Smooth muscle cell (in vitro differentiated cells): ENCODE measurements at regions not wholly inside any gene's neighbourhood (a gene's known extent, or its start where the extent isn't known, plus 50 kb on each side); places are given as distances from the start of the nearest gene placed in this dataset.

Experiments
- DNase-seq: peaks from one replicate; lab custom pipeline; 2025; ENCODE audit not compliant: unreplicated experiment; lab: John Stamatoyannopoulos, UW
- H2AFZ ChIP-seq: fragments of 200-600 bp; sonication (generic); 2 replicates; pipeline ENCODE4 v1.6.0; 2016; ENCODE audit warnings: antibody characterized with exemption, low read depth, mild to moderate bottlenecking
- H3F3A ChIP-seq: fragments of 200-600 bp; sonication (generic); 2 replicates; pipeline ENCODE4 v1.6.0; 2017; ENCODE audit warnings: antibody characterized with exemption, low read depth
- H3K27ac ChIP-seq: fragments of 200-600 bp; sonication (generic); 2 replicates; pipeline ENCODE4 v1.5.1; 2016; ENCODE audit warnings: low read depth, mild to moderate bottlenecking
- H3K27me3 ChIP-seq: fragments of 200-600 bp; sonication (generic); 2 replicates; pipeline ENCODE4 v1.6.1; 2016; ENCODE audit warnings: low read depth, mild to moderate bottlenecking
- H3K36me3 ChIP-seq: fragments of 200-600 bp; sonication (generic); 2 replicates; pipeline ENCODE4 v1.5.1; 2016; ENCODE audit warnings: low read depth
- H3K4me1 ChIP-seq: fragments of 200-600 bp; sonication (generic); 2 replicates; pipeline ENCODE4 v1.5.1; 2016; ENCODE audit warnings: low read depth
- H3K4me2 ChIP-seq: fragments of 200-600 bp; sonication (generic); 2 replicates; pipeline ENCODE4 v1.6.0; 2016; ENCODE audit warnings: mild to moderate bottlenecking
- H3K4me3 ChIP-seq: fragments of 200-600 bp; sonication (generic); 2 replicates; pipeline ENCODE4 v1.5.1; 2016; ENCODE audit warnings: mild to moderate bottlenecking
- H3K79me2 ChIP-seq: fragments of 200-600 bp; sonication (generic); 2 replicates; pipeline ENCODE4 v1.6.0; 2016; ENCODE audit warnings: low read depth, mild to moderate bottlenecking
- H3K9ac ChIP-seq: fragments of 200-600 bp; sonication (generic); 2 replicates; pipeline ENCODE4 v1.6.0; 2016; ENCODE audit warnings: low read depth
- H3K9me3 ChIP-seq: fragments of 200-600 bp; sonication (generic); replicated peaks from 2 replicates; pipeline ENCODE4 v1.5.1; 2016; ENCODE audit warnings: low read depth
- H4K20me1 ChIP-seq: fragments of 200-600 bp; sonication (generic); 2 replicates; pipeline ENCODE4 v1.6.0; 2016; ENCODE audit warnings: low read depth
- CTCF ChIP-seq: fragments of 200-600 bp; sonication (generic); IDR thresholded peaks from 2 replicates; pipeline ENCODE4 v1.5.1; 2017; ENCODE audit warnings: borderline replicate concordance, mild to moderate bottlenecking, antibody characterized with exemption; ENCODE audit not compliant: insufficient read depth, poor library complexity, severe bottlenecking
- WGBS: methylation state at CpG from one replicate; pipeline ENCODE4 v1.1.7; 2016; ENCODE audit warnings: low lambda C conversion rate; 5-methylcytosine and 5-hydroxymethylcytosine counted together

GRCh38 chr3:77814845-77815244, 774.9 kb downstream of the ROBO2 start:
- Histone ChIP-seq H4K20me1 (no peaks in the 10 kb centered on the region), H2AFZ (no peak overlapping the region), H3K36me3 (no peaks in the 10 kb centered on the region), H3K27ac (no peak overlapping the region), H3K4me2 (no peak overlapping the region), H3K9ac (no peak overlapping the region), H3F3A (no peaks in the 10 kb centered on the region), H3K4me3 (no peak overlapping the region), H3K79me2 (no peaks in the 10 kb centered on the region), H3K9me3 (no peaks in the 10 kb centered on the region), H3K4me1 (no peaks in the 10 kb centered on the region), H3K27me3 (no peaks in the 10 kb centered on the region)
- no peak for DNase-seq
- no peak for TF ChIP-seq CTCF

GRCh38 chr3:77815467-77815866, 775.6 kb downstream of the ROBO2 start:
- 87% methylated on average over 2 of the region's 2 CpGs for WGBS
- no peaks in the 10 kb centered on the region for H3K79me2 ChIP-seq
- H3K9ac ChIP-seq, result no peak overlapping the region
- no peaks in the 10 kb centered on the region for H3K9me3 ChIP-seq
- no peak overlapping the region for H3K4me3 ChIP-seq
- no peak for TF ChIP-seq CTCF
- H3F3A ChIP-seq, result no peaks in the 10 kb centered on the region
- H2AFZ ChIP-seq, result no peak overlapping the region
- H3K36me3 ChIP-seq, result no peaks in the 10 kb centered on the region
- no peaks in the 10 kb centered on the region for H3K27me3 ChIP-seq
- no peak for DNase-seq
- H3K4me1 ChIP-seq, result no peaks in the 10 kb centered on the region
- no peaks in the 10 kb centered on the region for H4K20me1 ChIP-seq
- no peak overlapping the region for H3K27ac ChIP-seq
- no peak overlapping the region for H3K4me2 ChIP-seq

- H4K20me1 ChIP-seq, result no peaks in the 10 kb centered on the region
- WGBS, result 85% methylated on average over 7 of the region's 7 CpGs
- no peak overlapping the region for H3K27ac ChIP-seq
- no peak overlapping the region for H3K9ac ChIP-seq
- H3F3A ChIP-seq, result no peaks in the 10 kb centered on the region
- no peak for DNase-seq
- no peak for TF ChIP-seq CTCF
- no peak overlapping the region for H3K4me2 ChIP-seq
- H2AFZ ChIP-seq, result no peak overlapping the region
- no peaks in the 10 kb centered on the region for H3K27me3 ChIP-seq
- no peaks in the 10 kb centered on the region for H3K36me3 ChIP-seq
- no peak overlapping the region for H3K4me3 ChIP-seq
- no peaks in the 10 kb centered on the region for H3K4me1 ChIP-seq
- no peaks in the 10 kb centered on the region for H3K79me2 ChIP-seq
- no peaks in the 10 kb centered on the region for H3K9me3 ChIP-seq
Observed at GRCh38 chr3:77816366-77816765, 776.5 kb downstream of the ROBO2 start.

- H3K4me1 ChIP-seq, result no peaks in the 10 kb centered on the region
- no peak for DNase-seq
- H2AFZ ChIP-seq, result no peak overlapping the region
- no peak overlapping the region for H3K9ac ChIP-seq
- peak overlapping the region; percentile 73 for H3K27ac ChIP-seq
- no peaks in the 10 kb centered on the region for H3K79me2 ChIP-seq
- H3K9me3 ChIP-seq, result no peaks in the 10 kb centered on the region
- no peaks in the 10 kb centered on the region for H3F3A ChIP-seq
- no peak overlapping the region for H3K4me2 ChIP-seq
- WGBS, result 36% methylated on average over 2 of the region's 2 CpGs
- TF ChIP-seq CTCF, result no peak
- no peaks in the 10 kb centered on the region for H3K36me3 ChIP-seq
- no peak overlapping the region for H3K4me3 ChIP-seq
- H3K27me3 ChIP-seq, result no peaks in the 10 kb centered on the region
- H4K20me1 ChIP-seq, result no peaks in the 10 kb centered on the region
Observed at GRCh38 chr3:77825001-77825827, 785.3 kb downstream of the ROBO2 start.
